MM.1S (cell line): ENCODE measurements at regions not wholly inside any gene's neighbourhood (a gene's known extent, or its start where the extent isn't known, plus 50 kb on each side); places are given as distances from the start of the nearest gene placed in this dataset.

Source experiments
- EZH2 ChIP-seq: fragments of 300-600 bp; sonication (generic); optimal IDR thresholded peaks from 2 replicates; pipeline ENCODE3; 2017; ENCODE audit warnings: low read depth, mild to moderate bottlenecking, antibody characterized with exemption, low read length, mixed read lengths
- EZH2phosphoT487 ChIP-seq: fragments of 300-600 bp; sonication (generic); IDR thresholded peaks from 2 replicates; pipeline ENCODE4 v1.6.1; 2018; ENCODE audit warnings: antibody characterized with exemption, low read length
- TF ChIP-seq, protein P1 (sequence below): fragments of 300-600 bp; sonication (generic); IDR thresholded peaks from 2 replicates; pipeline ENCODE4 v1.5.1; 2016; ENCODE audit warnings: antibody characterized with exemption, low read length, mixed read lengths

DNA sequence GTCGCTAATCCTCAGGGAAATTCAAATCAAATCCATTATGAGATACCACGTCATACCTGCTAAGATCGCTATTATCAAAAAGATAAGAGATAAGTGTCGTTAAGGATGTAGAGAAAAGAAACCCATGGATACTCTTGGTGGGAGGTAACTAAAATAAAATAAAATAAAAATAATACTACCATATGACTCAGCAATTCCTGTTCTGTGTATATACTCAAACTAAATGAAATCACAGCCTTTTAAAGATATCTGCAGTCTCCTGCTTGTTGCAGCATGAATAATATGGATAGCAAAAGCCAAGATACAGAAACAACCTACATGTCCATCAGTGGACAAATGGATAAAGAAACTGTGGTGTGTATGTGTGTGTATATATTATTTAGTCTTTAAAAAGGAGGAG is 105.8 kb upstream of the IL15 start:
- TF ChIP-seq, protein P1, sequence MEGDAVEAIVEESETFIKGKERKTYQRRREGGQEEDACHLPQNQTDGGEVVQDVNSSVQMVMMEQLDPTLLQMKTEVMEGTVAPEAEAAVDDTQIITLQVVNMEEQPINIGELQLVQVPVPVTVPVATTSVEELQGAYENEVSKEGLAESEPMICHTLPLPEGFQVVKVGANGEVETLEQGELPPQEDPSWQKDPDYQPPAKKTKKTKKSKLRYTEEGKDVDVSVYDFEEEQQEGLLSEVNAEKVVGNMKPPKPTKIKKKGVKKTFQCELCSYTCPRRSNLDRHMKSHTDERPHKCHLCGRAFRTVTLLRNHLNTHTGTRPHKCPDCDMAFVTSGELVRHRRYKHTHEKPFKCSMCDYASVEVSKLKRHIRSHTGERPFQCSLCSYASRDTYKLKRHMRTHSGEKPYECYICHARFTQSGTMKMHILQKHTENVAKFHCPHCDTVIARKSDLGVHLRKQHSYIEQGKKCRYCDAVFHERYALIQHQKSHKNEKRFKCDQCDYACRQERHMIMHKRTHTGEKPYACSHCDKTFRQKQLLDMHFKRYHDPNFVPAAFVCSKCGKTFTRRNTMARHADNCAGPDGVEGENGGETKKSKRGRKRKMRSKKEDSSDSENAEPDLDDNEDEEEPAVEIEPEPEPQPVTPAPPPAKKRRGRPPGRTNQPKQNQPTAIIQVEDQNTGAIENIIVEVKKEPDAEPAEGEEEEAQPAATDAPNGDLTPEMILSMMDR = no peak
- TF ChIP-seq EZH2 (no peak), EZH2phosphoT487 (no peak)
